GM12878 (cell line): ENCODE measurements at regions not wholly inside any gene's neighbourhood (a gene's known extent, or its start where the extent isn't known, plus 50 kb on each side); places are given as distances from the start of the nearest gene placed in this dataset.

Experiments
- CBX5 ChIP-seq: sonication (generic); IDR thresholded peaks from 2 replicates; pipeline ENCODE4 v1.6.1; 2016; ENCODE audit warnings: low read depth, moderate library complexity, mild to moderate bottlenecking, inconsistent platforms
- ELK1 ChIP-seq: IDR thresholded peaks from 2 replicates; pipeline ENCODE4 v1.6.1; 2012; ENCODE audit warnings: low read depth, low read length, improper control_type of control experiment
- NR2F1 ChIP-seq: fragments of 450-650 bp; conservative IDR thresholded peaks from 2 replicates; pipeline ENCODE4 v1.6.1; 2017; ENCODE audit warnings: mild to moderate bottlenecking
- RAD21 ChIP-seq: IDR thresholded peaks from 2 replicates; pipeline ENCODE4 v1.6.1; 2011; ENCODE audit warnings: mild to moderate bottlenecking, low read depth, low read length, moderate library complexity; ENCODE audit not compliant: insufficient read depth
- RCOR1 ChIP-seq: conservative IDR thresholded peaks from 2 replicates; pipeline ENCODE4 v1.6.1; 2012; ENCODE audit warnings: low read depth, low read length, improper control_type of control experiment
- RELB ChIP-seq: fragments of 450-650 bp; IDR thresholded peaks from 2 replicates; pipeline ENCODE4 v1.6.1; 2017; ENCODE audit warnings: low read depth, mild to moderate bottlenecking, moderate library complexity
- RUNX3 ChIP-seq: IDR thresholded peaks from 2 replicates; pipeline ENCODE4 v1.6.1; 2012; ENCODE audit warnings: low read length, inconsistent platforms
- SIN3A ChIP-seq: IDR thresholded peaks from 2 replicates; pipeline ENCODE4 v1.6.1; 2012; ENCODE audit warnings: low read depth, low read length, improper control_type of control experiment
- SMC3 ChIP-seq: IDR thresholded peaks from 2 replicates; pipeline ENCODE4 v1.6.1; 2011; ENCODE audit warnings: low read length, improper control_type of control experiment, borderline replicate concordance
- SPI1 ChIP-seq: IDR thresholded peaks from 2 replicates; pipeline ENCODE4 v1.6.1; 2011; ENCODE audit warnings: low read depth, mild to moderate bottlenecking, low read length, moderate library complexity, borderline replicate concordance; ENCODE audit not compliant: insufficient read depth
- SREBF2 ChIP-seq: IDR thresholded peaks from 2 replicates; pipeline ENCODE4 v1.6.1; 2012; ENCODE audit warnings: mild to moderate bottlenecking, low read length
- STAT3 ChIP-seq: IDR thresholded peaks from 2 replicates; pipeline ENCODE4 v1.6.1; 2011; ENCODE audit warnings: low read depth, low read length, improper control_type of control experiment
- TAF1 ChIP-seq: IDR thresholded peaks from 2 replicates; pipeline ENCODE4 v1.6.1; 2011; ENCODE audit warnings: mild to moderate bottlenecking, low read depth, low read length, borderline replicate concordance
- USF2 ChIP-seq: IDR thresholded peaks from 2 replicates; pipeline ENCODE4 v1.6.1; 2011; ENCODE audit warnings: low read depth, low read length, improper control_type of control experiment, borderline replicate concordance
- YBX1 ChIP-seq: fragments of 450-650 bp; IDR thresholded peaks from 2 replicates; pipeline ENCODE4 v1.6.1; 2016; ENCODE audit warnings: antibody characterized with exemption
- ZBED1 ChIP-seq: IDR thresholded peaks from 2 replicates; pipeline ENCODE4 v1.6.1; 2016; ENCODE audit warnings: borderline replicate concordance
- ZNF622 ChIP-seq: fragments of 450-650 bp; IDR thresholded peaks from 2 replicates; pipeline ENCODE4 v1.6.1; 2017; ENCODE audit warnings: mild to moderate bottlenecking, inconsistent platforms
- TF ChIP-seq, protein P1 (sequence below): fragments of 450-650 bp; IDR thresholded peaks from 2 replicates; pipeline ENCODE4 v1.6.1; 2018; ENCODE audit warnings: mild to moderate bottlenecking, low read depth, moderate library complexity; ENCODE audit not compliant: partially characterized antibody
- TF ChIP-seq, protein P2 (sequence below): IDR thresholded peaks from 2 replicates; pipeline ENCODE4 v1.6.1; 2011; ENCODE audit warnings: borderline replicate concordance, low read depth, mild to moderate bottlenecking, moderate library complexity, mixed read lengths, low read length; ENCODE audit not compliant: insufficient read depth; ENCODE audit errors: extremely low read length
- TF ChIP-seq, protein P3 (sequence below): fragments of 450-650 bp; formaldehyde crosslinking; IDR thresholded peaks from 2 replicates; pipeline ENCODE4 v1.4.0; 2022; ENCODE audit warnings: mild to moderate bottlenecking, moderate library complexity

DNA sequence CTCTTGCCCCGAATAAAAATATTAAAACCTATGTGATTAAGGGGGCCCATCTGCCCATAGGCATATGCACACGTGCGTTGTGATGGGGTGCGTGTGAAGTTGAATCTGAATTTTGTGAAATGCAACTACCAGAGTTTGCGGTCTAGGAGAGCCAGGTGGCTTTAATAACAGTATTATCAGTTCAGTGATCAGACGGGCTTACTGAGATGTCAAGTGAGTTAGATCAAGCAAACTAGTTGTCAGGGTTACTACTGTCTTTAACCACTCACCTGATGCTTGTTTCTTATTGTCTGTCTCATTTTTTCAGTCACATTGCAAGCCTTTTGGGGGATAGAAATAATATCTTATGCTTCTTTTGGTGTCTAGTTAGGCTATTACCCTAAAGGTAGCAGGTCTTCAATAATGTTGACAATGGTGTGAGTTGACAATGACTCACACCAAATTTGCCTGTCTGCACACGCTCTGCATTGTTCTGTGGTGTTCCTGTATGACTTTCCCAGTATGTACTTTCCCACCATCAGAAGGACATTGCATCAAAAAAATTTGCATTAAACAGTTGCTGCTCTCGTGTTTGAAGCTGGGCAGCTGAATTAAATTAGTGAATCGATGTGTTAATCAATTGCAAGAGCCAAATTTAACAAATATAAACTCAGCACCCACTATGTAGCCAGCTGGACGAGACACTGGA is 103.1 kb upstream of the NAA20 start (continued):
- TF ChIP-seq ELK1 (no peak), RAD21 (no peak), ZNF622 (no peak), ZBED1 (peak; percentile 65; the same call in 1 of the 2 replicates), SMC3 (no peak), SIN3A (no peak), RUNX3 (peak; percentile 72), NR2F1 (no peak), SPI1 (no peak), RCOR1 (no peak), YBX1 (no peak), SREBF2 (no peak), RELB (peak; percentile 90), CBX5 (no peak), TAF1 (no peak), STAT3 (no peak), USF2 (no peak)
- TF ChIP-seq, protein P1, sequence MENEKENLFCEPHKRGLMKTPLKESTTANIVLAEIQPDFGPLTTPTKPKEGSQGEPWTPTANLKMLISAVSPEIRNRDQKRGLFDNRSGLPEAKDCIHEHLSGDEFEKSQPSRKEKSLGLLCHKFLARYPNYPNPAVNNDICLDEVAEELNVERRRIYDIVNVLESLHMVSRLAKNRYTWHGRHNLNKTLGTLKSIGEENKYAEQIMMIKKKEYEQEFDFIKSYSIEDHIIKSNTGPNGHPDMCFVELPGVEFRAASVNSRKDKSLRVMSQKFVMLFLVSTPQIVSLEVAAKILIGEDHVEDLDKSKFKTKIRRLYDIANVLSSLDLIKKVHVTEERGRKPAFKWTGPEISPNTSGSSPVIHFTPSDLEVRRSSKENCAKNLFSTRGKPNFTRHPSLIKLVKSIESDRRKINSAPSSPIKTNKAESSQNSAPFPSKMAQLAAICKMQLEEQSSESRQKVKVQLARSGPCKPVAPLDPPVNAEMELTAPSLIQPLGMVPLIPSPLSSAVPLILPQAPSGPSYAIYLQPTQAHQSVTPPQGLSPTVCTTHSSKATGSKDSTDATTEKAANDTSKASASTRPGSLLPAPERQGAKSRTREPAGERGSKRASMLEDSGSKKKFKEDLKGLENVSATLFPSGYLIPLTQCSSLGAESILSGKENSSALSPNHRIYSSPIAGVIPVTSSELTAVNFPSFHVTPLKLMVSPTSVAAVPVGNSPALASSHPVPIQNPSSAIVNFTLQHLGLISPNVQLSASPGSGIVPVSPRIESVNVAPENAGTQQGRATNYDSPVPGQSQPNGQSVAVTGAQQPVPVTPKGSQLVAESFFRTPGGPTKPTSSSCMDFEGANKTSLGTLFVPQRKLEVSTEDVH, result no peak
- TF ChIP-seq, protein P2, sequence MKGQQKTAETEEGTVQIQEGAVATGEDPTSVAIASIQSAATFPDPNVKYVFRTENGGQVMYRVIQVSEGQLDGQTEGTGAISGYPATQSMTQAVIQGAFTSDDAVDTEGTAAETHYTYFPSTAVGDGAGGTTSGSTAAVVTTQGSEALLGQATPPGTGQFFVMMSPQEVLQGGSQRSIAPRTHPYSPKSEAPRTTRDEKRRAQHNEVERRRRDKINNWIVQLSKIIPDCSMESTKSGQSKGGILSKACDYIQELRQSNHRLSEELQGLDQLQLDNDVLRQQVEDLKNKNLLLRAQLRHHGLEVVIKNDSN, result no peak
- TF ChIP-seq, protein P3, sequence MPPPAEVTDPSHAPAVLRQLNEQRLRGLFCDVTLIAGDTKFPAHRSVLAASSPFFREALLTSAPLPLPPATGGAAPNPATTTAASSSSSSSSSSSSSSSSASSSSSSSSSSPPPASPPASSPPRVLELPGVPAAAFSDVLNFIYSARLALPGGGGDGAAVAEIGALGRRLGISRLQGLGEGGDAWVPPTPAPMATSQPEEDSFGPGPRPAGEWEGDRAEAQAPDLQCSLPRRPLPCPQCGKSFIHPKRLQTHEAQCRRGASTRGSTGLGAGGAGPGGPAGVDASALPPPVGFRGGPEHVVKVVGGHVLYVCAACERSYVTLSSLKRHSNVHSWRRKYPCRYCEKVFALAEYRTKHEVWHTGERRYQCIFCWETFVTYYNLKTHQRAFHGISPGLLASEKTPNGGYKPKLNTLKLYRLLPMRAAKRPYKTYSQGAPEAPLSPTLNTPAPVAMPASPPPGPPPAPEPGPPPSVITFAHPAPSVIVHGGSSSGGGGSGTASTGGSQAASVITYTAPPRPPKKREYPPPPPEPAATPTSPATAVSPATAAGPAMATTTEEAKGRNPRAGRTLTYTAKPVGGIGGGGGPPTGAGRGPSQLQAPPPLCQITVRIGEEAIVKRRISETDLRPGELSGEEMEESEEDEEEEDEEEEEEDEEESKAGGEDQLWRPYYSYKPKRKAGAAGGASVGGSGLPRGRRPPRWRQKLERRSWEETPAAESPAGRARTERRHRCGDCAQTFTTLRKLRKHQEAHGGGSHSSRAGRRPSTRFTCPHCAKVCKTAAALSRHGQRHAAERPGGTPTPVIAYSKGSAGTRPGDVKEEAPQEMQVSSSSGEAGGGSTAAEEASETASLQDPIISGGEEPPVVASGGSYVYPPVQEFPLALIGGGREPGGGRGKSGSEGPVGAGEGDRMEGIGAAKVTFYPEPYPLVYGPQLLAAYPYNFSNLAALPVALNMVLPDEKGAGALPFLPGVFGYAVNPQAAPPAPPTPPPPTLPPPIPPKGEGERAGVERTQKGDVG (CRISPR knock-in tag), result no peak
